ENCODE measurements at regions not wholly inside any gene's neighbourhood (a gene's known extent, or its start where the extent isn't known, plus 50 kb on each side); places are given as distances from the start of the nearest gene placed in this dataset.

- DNase-seq (ENCODE audit: low spot score in 2 of 2) (no peak), ATAC-seq (no peak)
- H3K36me3 Mint-ChIP-seq, result no peaks in the 10 kb centered on the region
- no peaks in the 10 kb centered on the region for H3K9me3 Mint-ChIP-seq
- no peak overlapping the region for H3K27ac Mint-ChIP-seq
Measured at GRCh38 chr5:112687306-112687705, 50.4 kb upstream of the APC start.
